Subcutaneous abdominal adipose tissue (tissue), 5 donors: ENCODE measurements at regions not wholly inside any gene's neighbourhood (a gene's known extent, or its start where the extent isn't known, plus 50 kb on each side); places are given as distances from the start of the nearest gene placed in this dataset.

Experiments
- H3K27ac ChIP-seq: one replicate; pipeline ENCODE4 v1.7.0; 2013; ENCODE audit warnings: low read depth, mild to moderate bottlenecking, inconsistent platforms, low read length, moderate library complexity
- H3K27me3 ChIP-seq, 5 donors: one replicate each; pipeline ENCODE4 v1.7.0; 2013; ENCODE audit warnings: low read length in 5 of 5, inconsistent platforms in 1 of 5; ENCODE audit not compliant: control insufficient read depth in 5 of 5, insufficient read depth in 4 of 5
- H3K36me3 ChIP-seq, 5 donors: one replicate each; pipeline ENCODE4 v1.7.0; 2013; ENCODE audit warnings: low read length in 5 of 5; ENCODE audit not compliant: control insufficient read depth in 5 of 5, insufficient read depth in 5 of 5
- H3K4me1 ChIP-seq, 5 donors: one replicate each; pipeline ENCODE4 v1.7.0; 2013; ENCODE audit warnings: low read length in 5 of 5, mild to moderate bottlenecking in 3 of 5, moderate library complexity in 1 of 5; ENCODE audit not compliant: control insufficient read depth in 5 of 5, insufficient read depth in 5 of 5
- H3K4me3 ChIP-seq, 5 donors: one replicate each; pipeline ENCODE4 v1.7.0; 2013; ENCODE audit warnings: low read length in 5 of 5, low read depth in 1 of 5
- H3K9ac ChIP-seq, 5 donors: one replicate each; pipeline ENCODE4 v1.7.0; 2013; ENCODE audit warnings: low read length in 5 of 5, mild to moderate bottlenecking in 4 of 5, moderate library complexity in 3 of 5
- H3K9me3 ChIP-seq, 5 donors: one replicate each; pipeline ENCODE4 v1.7.0; 2013; ENCODE audit warnings: low read length in 5 of 5; ENCODE audit not compliant: control insufficient read depth in 5 of 5
- donor health status: healthy.
- donor health status: healthy.
- donor health status: healthy.
- donor health status: healthy.
- donor health status: healthy.

DNA sequence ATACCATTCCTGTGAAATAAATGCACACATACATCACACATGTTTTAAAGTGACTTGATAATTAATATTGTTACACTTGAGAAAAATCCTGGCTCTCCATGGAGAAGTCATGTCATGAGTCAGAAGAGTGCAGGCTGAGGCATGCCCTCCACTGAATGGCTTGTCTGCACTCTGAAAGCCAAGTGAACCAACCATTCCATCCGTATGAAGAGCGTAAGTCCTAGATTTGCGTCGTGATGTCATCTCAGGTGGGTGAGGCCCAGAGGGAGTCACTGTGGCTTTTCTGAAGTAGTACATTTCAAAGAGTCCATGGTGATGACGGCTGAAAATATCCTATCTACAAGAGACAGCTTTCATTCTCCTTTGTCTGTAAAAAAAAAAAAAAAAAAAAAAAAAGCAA lies 83.5 kb upstream of the IRX5 start:
- peaks cover 0 to 14% (median 10%) of the 10 kb centered on the region in 5 donors for H3K9me3 ChIP-seq
- no peaks in the 10 kb centered on the region for H3K27me3 ChIP-seq
- no peak overlapping the region for H3K4me3 ChIP-seq
- no peaks in the 10 kb centered on the region for H3K36me3 ChIP-seq
- no peaks in the 10 kb centered on the region for H3K4me1 ChIP-seq
- H3K9ac ChIP-seq, result no peak overlapping the region
- H3K27ac ChIP-seq, result no peak overlapping the region

- Histone ChIP-seq H3K27me3 (no peaks in the 10 kb centered on the region), H3K4me3 (no peak overlapping the region), H3K9ac (no peak overlapping the region), H3K36me3 (no peaks in the 10 kb centered on the region), H3K4me1 (no peaks in the 10 kb centered on the region), H3K27ac (no peak overlapping the region), H3K9me3 (peaks cover 0 to 14% (median 10%) of the 10 kb centered on the region in 5 donors)
Measured at GRCh38 chr16:54846766-54847165, 83.9 kb upstream of the IRX5 start.

DNA sequence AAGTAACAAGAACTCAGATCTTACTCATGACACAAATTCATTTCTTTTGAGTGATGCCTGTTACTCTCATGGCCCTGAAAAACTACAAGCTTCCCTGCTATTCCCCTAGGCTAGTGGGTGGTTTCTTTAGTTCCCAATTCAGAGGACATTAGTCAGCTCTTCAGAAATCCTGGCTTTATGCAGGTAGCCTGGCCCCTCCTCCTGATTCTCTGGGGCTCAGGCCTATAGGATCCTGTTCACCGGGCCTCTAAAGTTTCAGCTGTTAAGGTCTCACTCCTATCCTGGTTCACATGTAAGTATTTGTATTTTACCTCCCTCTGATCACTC lies 87.3 kb upstream of the IRX5 start:
- no peaks in the 10 kb centered on the region for H3K36me3 ChIP-seq
- H3K27ac ChIP-seq, result no peak overlapping the region
- H3K4me3 ChIP-seq, result no peak overlapping the region
- peaks cover 0 to 14% (median 10%) of the 10 kb centered on the region in 5 donors for H3K9me3 ChIP-seq
- H3K4me1 ChIP-seq, result no peaks in the 10 kb centered on the region
- peaks cover 0 to 4% (median 2%) of the 10 kb centered on the region in 5 donors for H3K27me3 ChIP-seq
- no peak overlapping the region for H3K9ac ChIP-seq

GRCh38 chr16:54842743-54843423 lies 87.8 kb upstream of the IRX5 start:
- no peak overlapping the region for H3K4me3 ChIP-seq
- H3K9ac ChIP-seq, result no peak overlapping the region
- peaks cover 0 to 14% (median 10%) of the 10 kb centered on the region in 5 donors for H3K9me3 ChIP-seq
- peaks cover 0 to 7% (median 3%) of the 10 kb centered on the region in 5 donors for H3K27me3 ChIP-seq
- no peaks in the 10 kb centered on the region for H3K4me1 ChIP-seq
- H3K27ac ChIP-seq, result no peak overlapping the region
- no peaks in the 10 kb centered on the region for H3K36me3 ChIP-seq

GRCh38 chr16:54829691-54830090 lies 101.0 kb upstream of the IRX5 start:
- Histone ChIP-seq H3K4me3 (no peak overlapping the region), H3K9me3 (peaks cover 0 to 8% (median 0%) of the 10 kb centered on the region in 5 donors), H3K9ac (no peak overlapping the region), H3K4me1 (no peaks in the 10 kb centered on the region), H3K36me3 (no peaks in the 10 kb centered on the region), H3K27me3 (no peaks in the 10 kb centered on the region), H3K27ac (no peak overlapping the region)

GRCh38 chr16:54822892-54823291 lies 107.8 kb upstream of the IRX5 start:
- no peak overlapping the region for H3K9ac ChIP-seq
- H3K36me3 ChIP-seq, result no peaks in the 10 kb centered on the region
- H3K9me3 ChIP-seq, result no peaks in the 10 kb centered on the region
- peaks cover 0 to under 1% (median 0%) of the 10 kb centered on the region in 5 donors for H3K4me1 ChIP-seq
- H3K27me3 ChIP-seq, result no peaks in the 10 kb centered on the region
- H3K27ac ChIP-seq, result no peak overlapping the region
- H3K4me3 ChIP-seq, result no peak overlapping the region

DNA sequence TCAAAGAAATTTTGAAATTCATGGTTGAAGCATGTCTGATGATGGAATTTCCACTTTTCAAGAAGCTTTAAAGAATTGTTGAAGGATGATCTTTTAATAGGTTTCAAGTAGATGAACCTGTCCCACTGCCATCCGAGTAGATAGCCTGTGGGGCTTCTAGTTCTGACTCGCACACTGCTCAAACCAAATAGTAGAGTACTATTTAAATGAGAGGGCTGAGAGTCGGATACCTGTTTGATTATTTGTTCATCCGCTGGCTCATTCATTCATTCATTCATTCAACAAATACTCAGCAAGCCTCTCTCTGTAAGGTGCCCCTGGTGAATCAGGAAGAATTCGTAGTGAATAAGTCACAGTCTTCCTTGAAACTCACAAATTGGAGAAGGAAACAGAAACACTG lies 108.2 kb upstream of the IRX5 start:
- Histone ChIP-seq H3K9ac (no peak overlapping the region), H3K27ac (no peak overlapping the region), H3K4me1 (peaks cover 0 to 4% (median 0%) of the 10 kb centered on the region in 5 donors)

DNA sequence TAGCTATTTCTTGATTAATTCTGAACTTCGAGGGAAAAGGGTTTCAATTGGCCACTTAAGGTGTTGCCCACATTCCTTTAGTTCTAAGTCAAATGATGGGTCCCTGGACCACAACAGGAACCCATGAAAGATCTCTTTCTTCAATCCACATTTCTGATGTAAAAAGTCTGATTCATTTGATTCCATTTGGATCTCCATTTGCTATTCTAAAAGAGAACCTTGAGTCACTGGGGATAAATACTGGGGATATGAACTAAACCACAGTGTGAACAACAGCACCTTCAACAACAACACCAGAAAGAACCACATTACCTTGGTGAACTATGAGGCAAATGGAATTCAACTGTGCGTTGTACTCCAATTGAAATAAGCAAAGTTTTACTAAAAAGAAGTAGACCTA lies 108.9 kb upstream of the IRX5 start:
- no peak overlapping the region for H3K27ac ChIP-seq
- no peaks in the 10 kb centered on the region for H3K27me3 ChIP-seq
- no peaks in the 10 kb centered on the region for H3K9me3 ChIP-seq
- peaks cover 0 to 5% (median 0%) of the 10 kb centered on the region in 5 donors for H3K4me1 ChIP-seq
- no peak overlapping the region for H3K9ac ChIP-seq
- H3K36me3 ChIP-seq, result no peaks in the 10 kb centered on the region
- H3K4me3 ChIP-seq, result no peak overlapping the region

More for the DNA sequence above, 108.2 kb upstream of the IRX5 start:
- Histone ChIP-seq H3K27me3 (no peaks in the 10 kb centered on the region), H3K36me3 (no peaks in the 10 kb centered on the region), H3K9me3 (no peaks in the 10 kb centered on the region), H3K4me3 (no peak overlapping the region)

GRCh38 chr16:54817940-54818574 lies 112.6 kb upstream of the IRX5 start:
- H3K27ac ChIP-seq, result no peak overlapping the region
- H3K27me3 ChIP-seq, result no peaks in the 10 kb centered on the region
- no peaks in the 10 kb centered on the region for H3K36me3 ChIP-seq
- H3K9me3 ChIP-seq, result no peaks in the 10 kb centered on the region
- H3K4me1 ChIP-seq, result peaks cover 0 to 10% (median 9%) of the 10 kb centered on the region in 5 donors
- H3K4me3 ChIP-seq, result no peak overlapping the region
- no peak overlapping the region for H3K9ac ChIP-seq

DNA sequence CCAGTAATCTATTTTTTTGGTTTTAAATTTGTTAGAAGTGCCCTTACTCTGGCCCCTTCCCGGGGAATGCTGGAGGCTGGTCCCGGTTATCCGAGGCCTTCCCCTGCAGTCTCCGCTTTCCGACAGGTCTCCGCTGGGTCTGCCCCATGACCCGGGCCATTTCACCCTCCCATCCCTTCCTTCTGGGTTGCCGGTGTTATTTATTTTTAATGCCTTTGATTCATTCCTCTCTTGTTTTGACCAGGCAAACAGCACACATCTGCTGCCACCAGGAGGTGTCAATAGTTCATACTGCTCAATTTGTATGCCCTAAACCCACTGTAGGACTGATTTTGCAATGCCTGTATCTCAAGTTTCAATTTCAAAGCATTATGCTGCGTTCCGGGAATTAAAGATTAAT lies 113.2 kb upstream of the IRX5 start:
- H3K4me1 ChIP-seq, result peaks cover 0 to 15% (median 10%) of the 10 kb centered on the region in 5 donors
- no peaks in the 10 kb centered on the region for H3K27me3 ChIP-seq
- H3K9ac ChIP-seq, result no peak overlapping the region
- H3K9me3 ChIP-seq, result no peaks in the 10 kb centered on the region
- H3K36me3 ChIP-seq, result no peaks in the 10 kb centered on the region
- H3K27ac ChIP-seq, result no peak overlapping the region
- no peak overlapping the region for H3K4me3 ChIP-seq
